NB4 (cell line): ENCODE measurements at regions not wholly inside any gene's neighbourhood (a gene's known extent, or its start where the extent isn't known, plus 50 kb on each side); places are given as distances from the start of the nearest gene placed in this dataset.

Experiments used
- POLR2A ChIP-seq: IDR thresholded peaks from 2 replicates; pipeline ENCODE4 v1.6.1; 2011; ENCODE audit warnings: mild to moderate bottlenecking; ENCODE audit not compliant: insufficient read length; ENCODE audit errors: extremely low read depth
- TF ChIP-seq, protein P1 (sequence below): IDR thresholded peaks from one replicate; pipeline ENCODE4 v1.5.1; 2012; ENCODE audit warnings: low read depth, low read length

DNA sequence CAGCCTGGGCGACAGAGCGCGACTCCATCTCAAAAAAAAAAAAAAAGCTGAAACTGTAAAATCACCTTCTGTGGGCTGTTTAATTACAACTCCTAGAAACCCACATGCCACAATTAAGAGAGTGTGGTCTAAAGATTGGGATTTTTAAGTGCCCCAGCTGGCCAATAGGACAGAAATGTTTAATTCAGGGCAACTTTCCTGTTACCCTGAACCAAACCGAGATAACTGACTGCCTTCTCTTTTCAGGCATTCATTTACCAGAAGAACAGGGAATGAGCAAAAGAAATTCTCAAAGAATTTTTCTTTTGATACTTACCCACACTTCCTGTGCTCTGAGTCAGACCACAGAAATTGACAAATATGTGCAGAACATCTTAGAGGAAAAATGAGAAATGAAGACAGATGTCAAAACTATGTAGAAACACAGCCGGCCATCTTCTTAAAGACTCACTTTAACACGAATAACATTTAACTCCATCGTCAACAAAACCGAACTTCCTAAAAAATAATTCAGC lies 221.3 kb upstream of the DAPK1 start:
- TF ChIP-seq, protein P1, sequence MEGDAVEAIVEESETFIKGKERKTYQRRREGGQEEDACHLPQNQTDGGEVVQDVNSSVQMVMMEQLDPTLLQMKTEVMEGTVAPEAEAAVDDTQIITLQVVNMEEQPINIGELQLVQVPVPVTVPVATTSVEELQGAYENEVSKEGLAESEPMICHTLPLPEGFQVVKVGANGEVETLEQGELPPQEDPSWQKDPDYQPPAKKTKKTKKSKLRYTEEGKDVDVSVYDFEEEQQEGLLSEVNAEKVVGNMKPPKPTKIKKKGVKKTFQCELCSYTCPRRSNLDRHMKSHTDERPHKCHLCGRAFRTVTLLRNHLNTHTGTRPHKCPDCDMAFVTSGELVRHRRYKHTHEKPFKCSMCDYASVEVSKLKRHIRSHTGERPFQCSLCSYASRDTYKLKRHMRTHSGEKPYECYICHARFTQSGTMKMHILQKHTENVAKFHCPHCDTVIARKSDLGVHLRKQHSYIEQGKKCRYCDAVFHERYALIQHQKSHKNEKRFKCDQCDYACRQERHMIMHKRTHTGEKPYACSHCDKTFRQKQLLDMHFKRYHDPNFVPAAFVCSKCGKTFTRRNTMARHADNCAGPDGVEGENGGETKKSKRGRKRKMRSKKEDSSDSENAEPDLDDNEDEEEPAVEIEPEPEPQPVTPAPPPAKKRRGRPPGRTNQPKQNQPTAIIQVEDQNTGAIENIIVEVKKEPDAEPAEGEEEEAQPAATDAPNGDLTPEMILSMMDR: no peak
- TF ChIP-seq POLR2A: no peak
